GM23248 (cell line): ENCODE measurements at regions not wholly inside any gene's neighbourhood (a gene's known extent, or its start where the extent isn't known, plus 50 kb on each side); places are given as distances from the start of the nearest gene placed in this dataset.

Experiments
- EZH2 ChIP-seq: fragments of 200-600 bp; sonication (generic); IDR thresholded peaks from 2 replicates; pipeline ENCODE4 v1.6.1; 2018; ENCODE audit warnings: antibody characterized with exemption, mild to moderate bottlenecking; ENCODE audit not compliant: insufficient read depth, poor library complexity, severe bottlenecking
- EZH2phosphoT487 ChIP-seq: fragments of 200-600 bp; sonication (generic); IDR thresholded peaks from 2 replicates; pipeline ENCODE4 v1.6.1; 2018; ENCODE audit warnings: antibody characterized with exemption, moderate library complexity, mild to moderate bottlenecking, low read depth; ENCODE audit not compliant: insufficient read depth

GRCh38 chr17:36792849-36793248 is 144.4 kb upstream of the LHX1 start:
- TF ChIP-seq EZH2, result no peak
- no peak for TF ChIP-seq EZH2phosphoT487
